Fibroblast of lung (primary cell): ENCODE measurements at regions not wholly inside any gene's neighbourhood (a gene's known extent, or its start where the extent isn't known, plus 50 kb on each side); places are given as distances from the start of the nearest gene placed in this dataset.

ENCODE experiments used
- CTCF ChIP-seq, 2 donors: IDR thresholded peaks in 1 of 2; conservative IDR thresholded peaks in 1 of 2; 1 replicate in 1 of 2; 2 replicates in 1 of 2; pipeline ENCODE4 v1.5.1; 2011 to 2012; ENCODE audit warnings: low read length in 2 of 2, control low read depth in 1 of 2, inconsistent platforms in 1 of 2, low read depth in 1 of 2, mild to moderate bottlenecking in 1 of 2
- EZH2 ChIP-seq: IDR thresholded peaks from 2 replicates; pipeline ENCODE4 v1.5.1; 2012; ENCODE audit warnings: low read length, control low read depth, mild to moderate bottlenecking; ENCODE audit errors: missing control alignments

DNA sequence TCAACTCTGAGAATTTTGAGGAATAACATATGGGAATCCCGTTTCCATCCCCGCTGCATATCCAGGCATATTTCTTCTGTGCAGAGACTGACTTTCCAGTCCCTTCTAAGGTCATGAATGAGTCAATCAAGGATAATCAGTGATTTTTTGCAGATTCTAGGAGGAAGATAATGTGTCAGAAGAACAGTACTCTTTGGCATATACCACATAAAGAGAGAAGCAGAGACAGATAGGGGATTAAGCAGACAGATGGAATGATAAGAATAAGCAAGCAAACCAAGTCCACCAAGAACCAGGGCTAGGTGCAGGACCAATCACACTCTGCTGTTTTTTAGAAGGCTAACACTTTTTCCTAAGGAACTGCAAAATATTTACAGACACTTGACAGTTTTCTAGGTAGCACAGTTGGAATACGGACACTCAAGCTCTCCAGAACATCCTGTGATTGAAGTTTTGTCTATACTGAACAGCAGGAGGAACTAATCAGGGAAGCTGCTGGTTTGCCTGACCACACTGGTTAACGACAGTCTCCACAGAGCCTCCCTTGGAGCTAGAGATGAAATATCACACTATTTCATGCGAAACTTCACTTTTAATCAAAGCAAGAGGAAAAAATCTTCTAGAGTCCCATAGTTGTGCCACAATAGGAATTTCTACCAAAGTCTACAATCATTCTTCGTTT is 450.0 kb upstream of the KCNMB2 start:
- TF ChIP-seq CTCF (conservative IDR thresholded peaks at IDR 0.05 in 1 of 2, IDR thresholded peaks at IDR 0.05 in 1 of 2; ENCODE audit: low read depth in 1 of 2, low read length in 2 of 2) (no peak), EZH2 (no peak)
